ENCODE measurements at regions not wholly inside any gene's neighbourhood (a gene's known extent, or its start where the extent isn't known, plus 50 kb on each side); places are given as distances from the start of the nearest gene placed in this dataset.
"Not testable (repeated sequence)": the region's sequence is repeated elsewhere in the genome, so short reads cannot be mapped to it uniquely, and the experiment has no call there.

- no CpG with 5 or more reads among the region's 4 CpGs for WGBS (ENCODE audit: extremely low coverage, insufficient coverage, insufficient read length)
- H2BK5ac ChIP-seq (ENCODE audit: low read depth, low read length, poor library complexity), result no peak overlapping the region
- no peak overlapping the region for H2AK5ac ChIP-seq (ENCODE audit: low read length)
- H3K9ac ChIP-seq (ENCODE audit: low read length), result no peak overlapping the region
- DNase-seq, result no peak
- no peak overlapping the region for H3K4me3 ChIP-seq (ENCODE audit: low read depth, low read length)
- H3K79me1 ChIP-seq (ENCODE audit: low read length), result no peaks in the 10 kb centered on the region
- no peak overlapping the region for H4K91ac ChIP-seq (ENCODE audit: low read depth, low read length)
- no peaks in the 10 kb centered on the region for H3K9me3 ChIP-seq (ENCODE audit: insufficient read depth, low read depth, low read length)
- H3K27ac ChIP-seq (ENCODE audit: low read depth, low read length), result no peak overlapping the region
- H4K8ac ChIP-seq (ENCODE audit: low read depth, low read length), result no peak overlapping the region
- no peak overlapping the region for H4K12ac ChIP-seq (ENCODE audit: low read depth, low read length)
- H3K23ac ChIP-seq (ENCODE audit: low read length), result no peak overlapping the region
- no peaks in the 10 kb centered on the region for H3K36me3 ChIP-seq (ENCODE audit: control insufficient read depth in 1 of 2, insufficient read depth in 2 of 2, low read length in 2 of 2)
- no peaks in the 10 kb centered on the region for H3K27me3 ChIP-seq (ENCODE audit: insufficient read depth, low read length)
- no peak overlapping the region for H2BK120ac ChIP-seq (ENCODE audit: insufficient read depth, low read length, poor library complexity)
- no peak overlapping the region for H3K4ac ChIP-seq (ENCODE audit: low read depth, low read length)
- no peak overlapping the region for H2BK12ac ChIP-seq (ENCODE audit: low read length)
- no peak overlapping the region for H3K18ac ChIP-seq (ENCODE audit: low read length)
- no peak overlapping the region for H3K4me2 ChIP-seq (ENCODE audit: low read length)
- H3K14ac ChIP-seq (ENCODE audit: low read length), result no peak overlapping the region
- no peaks in the 10 kb centered on the region for H3K79me2 ChIP-seq (ENCODE audit: control insufficient read depth, insufficient read depth, low read length, poor library complexity)
- H3K4me1 ChIP-seq (ENCODE audit: control insufficient read depth in 1 of 2, insufficient read depth in 2 of 2, low read length in 2 of 2), result no peaks in the 10 kb centered on the region
- H2AFZ ChIP-seq (ENCODE audit: insufficient read depth, low read length, poor library complexity), result no peak overlapping the region
Observed at GRCh38 chr15:38638811-38639210, 74.2 kb upstream of the RASGRP1 start.

DNA sequence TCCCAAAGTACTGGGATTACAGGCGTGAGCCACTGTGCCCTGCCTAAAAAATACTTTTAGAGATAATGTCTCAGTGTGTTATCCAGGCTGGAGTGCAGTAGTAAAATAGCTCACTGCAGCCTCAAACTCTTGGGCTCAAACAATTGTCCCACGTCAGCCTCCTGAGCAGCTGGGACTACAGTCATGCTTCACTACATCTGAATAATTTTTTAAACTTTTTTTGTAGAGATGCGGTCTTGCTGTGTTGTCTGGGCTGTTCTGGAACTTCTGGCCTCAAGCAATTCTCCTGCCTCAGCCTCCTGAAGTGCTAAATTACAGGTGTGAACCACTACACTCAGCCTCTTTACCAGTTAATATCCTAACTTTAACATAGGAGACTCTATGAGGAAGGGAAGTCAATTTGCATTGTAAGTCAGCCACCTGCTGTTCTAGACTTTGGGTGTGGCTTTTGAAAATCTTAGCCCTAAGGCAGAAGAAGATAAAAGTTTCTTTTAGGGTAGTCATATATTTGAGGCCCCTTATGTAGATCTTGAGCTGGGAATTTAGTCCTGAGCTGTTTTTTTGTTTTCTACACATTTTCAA, 78.2 kb upstream of the RASGRP1 start:
- no peaks in the 10 kb centered on the region for H3K79me2 ChIP-seq (ENCODE audit: control insufficient read depth, insufficient read depth, low read length, poor library complexity)
- H2BK12ac ChIP-seq (ENCODE audit: low read length), result no peak overlapping the region
- H2BK120ac ChIP-seq (ENCODE audit: insufficient read depth, low read length, poor library complexity), result no peak overlapping the region
- no peak overlapping the region for H2BK5ac ChIP-seq (ENCODE audit: low read depth, low read length, poor library complexity)
- no peaks in the 10 kb centered on the region for H3K9me3 ChIP-seq (ENCODE audit: insufficient read depth, low read depth, low read length)
- H2AFZ ChIP-seq (ENCODE audit: insufficient read depth, low read length, poor library complexity), result no peak overlapping the region
- H4K91ac ChIP-seq (ENCODE audit: low read depth, low read length), result no peak overlapping the region
- H3K79me1 ChIP-seq (ENCODE audit: low read length), result no peaks in the 10 kb centered on the region
- no peak for DNase-seq
- no peak overlapping the region for H3K14ac ChIP-seq (ENCODE audit: low read length)
- no peak overlapping the region for H3K4me2 ChIP-seq (ENCODE audit: low read length)
- H3K4me1 ChIP-seq (ENCODE audit: control insufficient read depth in 1 of 2, insufficient read depth in 2 of 2, low read length in 2 of 2), result no peaks in the 10 kb centered on the region
- no peak overlapping the region for H3K23ac ChIP-seq (ENCODE audit: low read length)
- no peak overlapping the region for H4K8ac ChIP-seq (ENCODE audit: low read depth, low read length)
- H2AK5ac ChIP-seq (ENCODE audit: low read length), result no peak overlapping the region
- H3K4ac ChIP-seq (ENCODE audit: low read depth, low read length), result no peak overlapping the region
- no peaks in the 10 kb centered on the region for H3K36me3 ChIP-seq (ENCODE audit: control insufficient read depth in 1 of 2, insufficient read depth in 2 of 2, low read length in 2 of 2)
- no peak overlapping the region for H4K12ac ChIP-seq (ENCODE audit: low read depth, low read length)
- H3K27me3 ChIP-seq (ENCODE audit: insufficient read depth, low read length), result no peaks in the 10 kb centered on the region
- WGBS (ENCODE audit: extremely low coverage, insufficient coverage, insufficient read length), result no CpG with 5 or more reads among the region's 3 CpGs
- no peak overlapping the region for H3K18ac ChIP-seq (ENCODE audit: low read length)
- no peak overlapping the region for H3K27ac ChIP-seq (ENCODE audit: low read depth, low read length)
- H3K9ac ChIP-seq (ENCODE audit: low read length), result no peak overlapping the region
- no peak overlapping the region for H3K4me3 ChIP-seq (ENCODE audit: low read depth, low read length)

- not testable (repeated sequence) for H3K27me3 ChIP-seq (ENCODE audit: insufficient read depth, low read length); H3K4me3 ChIP-seq (ENCODE audit: low read depth, low read length); H3K23ac ChIP-seq (ENCODE audit: low read length); H3K79me2 ChIP-seq (ENCODE audit: control insufficient read depth, insufficient read depth, low read length, poor library complexity); H2AFZ ChIP-seq (ENCODE audit: insufficient read depth, low read length, poor library complexity); H2BK12ac ChIP-seq (ENCODE audit: low read length); H2AK5ac ChIP-seq (ENCODE audit: low read length); H3K4me2 ChIP-seq (ENCODE audit: low read length); H3K18ac ChIP-seq (ENCODE audit: low read length); H4K12ac ChIP-seq (ENCODE audit: low read depth, low read length); H2BK120ac ChIP-seq (ENCODE audit: insufficient read depth, low read length, poor library complexity); H3K9me3 ChIP-seq (ENCODE audit: insufficient read depth, low read depth, low read length); H2BK5ac ChIP-seq (ENCODE audit: low read depth, low read length, poor library complexity); H3K4me1 ChIP-seq (ENCODE audit: control insufficient read depth in 1 of 2, insufficient read depth in 2 of 2, low read length in 2 of 2); H4K91ac ChIP-seq (ENCODE audit: low read depth, low read length); H3K9ac ChIP-seq (ENCODE audit: low read length); H3K79me1 ChIP-seq (ENCODE audit: low read length); H3K14ac ChIP-seq (ENCODE audit: low read length); H4K8ac ChIP-seq (ENCODE audit: low read depth, low read length); H3K4ac ChIP-seq (ENCODE audit: low read depth, low read length); H3K36me3 ChIP-seq (ENCODE audit: control insufficient read depth in 1 of 2, insufficient read depth in 2 of 2, low read length in 2 of 2); H3K27ac ChIP-seq (ENCODE audit: low read depth, low read length); DNase-seq
- WGBS (ENCODE audit: extremely low coverage, insufficient coverage, insufficient read length), result no CpG with 5 or more reads among the region's 3 CpGs
Observed at GRCh38 chr15:38644353-38644752, 79.7 kb upstream of the RASGRP1 start.

DNA sequence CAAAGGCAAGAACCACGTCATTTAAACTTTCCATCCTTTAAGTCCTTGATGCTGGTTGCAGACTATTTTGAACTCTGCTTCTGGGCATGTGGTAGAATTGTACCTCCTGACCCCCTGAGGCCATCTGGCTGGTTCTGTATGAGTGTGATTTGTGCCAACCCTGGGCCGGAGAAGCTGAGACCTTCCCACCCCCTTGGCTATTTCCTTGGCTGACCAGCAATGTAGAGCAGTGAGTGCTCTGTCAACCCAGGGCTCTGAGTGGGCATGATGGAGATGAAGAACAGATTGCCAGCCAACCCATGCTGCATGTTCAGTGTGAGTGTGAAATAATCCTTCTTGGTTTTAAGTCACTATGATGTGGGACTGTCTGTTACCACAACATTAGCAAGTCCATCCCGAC, 82.1 kb upstream of the RASGRP1 start:
- Histone ChIP-seq H3K18ac (ENCODE audit: low read length) (no peak overlapping the region), H3K14ac (ENCODE audit: low read length) (no peak overlapping the region), H3K4me2 (ENCODE audit: low read length) (no peak overlapping the region), H3K36me3 (ENCODE audit: control insufficient read depth in 1 of 2, insufficient read depth in 2 of 2, low read length in 2 of 2) (no peaks in the 10 kb centered on the region), H3K9ac (ENCODE audit: low read length) (no peak overlapping the region), H2AFZ (ENCODE audit: insufficient read depth, low read length, poor library complexity) (no peak overlapping the region), H3K27ac (ENCODE audit: low read depth, low read length) (no peak overlapping the region), H2BK120ac (ENCODE audit: insufficient read depth, low read length, poor library complexity) (no peak overlapping the region), H2AK5ac (ENCODE audit: low read length) (peak overlapping the region; percentile 18), H2BK12ac (ENCODE audit: low read length) (no peak overlapping the region), H4K8ac (ENCODE audit: low read depth, low read length) (no peak overlapping the region), H4K91ac (ENCODE audit: low read depth, low read length) (no peak overlapping the region), H3K23ac (ENCODE audit: low read length) (no peak overlapping the region), H3K79me1 (ENCODE audit: low read length) (no peaks in the 10 kb centered on the region), H3K9me3 (ENCODE audit: insufficient read depth, low read depth, low read length) (no peaks in the 10 kb centered on the region), H4K12ac (ENCODE audit: low read depth, low read length) (no peak overlapping the region), H3K79me2 (ENCODE audit: control insufficient read depth, insufficient read depth, low read length, poor library complexity) (no peaks in the 10 kb centered on the region), H3K4ac (ENCODE audit: low read depth, low read length) (no peak overlapping the region), H3K27me3 (ENCODE audit: insufficient read depth, low read length) (no peaks in the 10 kb centered on the region), H3K4me1 (ENCODE audit: control insufficient read depth in 1 of 2, insufficient read depth in 2 of 2, low read length in 2 of 2) (no peaks in the 10 kb centered on the region), H2BK5ac (ENCODE audit: low read depth, low read length, poor library complexity) (no peak overlapping the region), H3K4me3 (ENCODE audit: low read depth, low read length) (no peak overlapping the region)
- DNase-seq, result no peak
- no CpG with 5 or more reads among the region's 3 CpGs for WGBS (ENCODE audit: extremely low coverage, insufficient coverage, insufficient read length)

All from trophoblast cell (in vitro differentiated cells and primary cell).